ENCODE measurements at regions not wholly inside any gene's neighbourhood (a gene's known extent, or its start where the extent isn't known, plus 50 kb on each side); places are given as distances from the start of the nearest gene placed in this dataset.

DNA sequence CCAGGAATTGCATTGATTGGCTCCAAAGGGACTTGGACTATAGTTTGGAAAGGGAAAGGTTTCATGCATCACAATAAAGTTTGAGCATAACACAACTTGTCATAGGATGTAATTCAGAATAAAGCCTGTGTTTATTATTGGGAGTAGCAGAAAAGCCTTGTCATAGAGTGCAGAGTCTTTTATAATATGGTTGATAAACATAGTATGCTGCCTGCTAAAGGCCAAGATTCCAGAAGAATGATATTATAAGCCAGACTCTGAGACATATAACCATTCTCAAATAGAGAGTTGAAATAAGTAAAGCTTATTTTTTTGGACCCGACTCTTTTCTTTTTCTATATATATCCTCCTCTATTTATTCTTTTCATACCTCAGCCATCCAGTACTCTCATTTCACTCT, 207.3 kb downstream of the LRIG3 start:
- TF ChIP-seq POLR2AphosphoS5 (IDR thresholded peaks at IDR 0.05; ENCODE audit: low read depth, low read length), result no peak
- TF ChIP-seq TCF7L2 (IDR thresholded peaks at IDR 0.05; ENCODE audit: low read depth, low read length), result no peak
- TF ChIP-seq SIN3A (IDR thresholded peaks at IDR 0.05; ENCODE audit: borderline replicate concordance, insufficient read depth, low read depth, low read length), result no peak
- TF ChIP-seq, protein P1, sequence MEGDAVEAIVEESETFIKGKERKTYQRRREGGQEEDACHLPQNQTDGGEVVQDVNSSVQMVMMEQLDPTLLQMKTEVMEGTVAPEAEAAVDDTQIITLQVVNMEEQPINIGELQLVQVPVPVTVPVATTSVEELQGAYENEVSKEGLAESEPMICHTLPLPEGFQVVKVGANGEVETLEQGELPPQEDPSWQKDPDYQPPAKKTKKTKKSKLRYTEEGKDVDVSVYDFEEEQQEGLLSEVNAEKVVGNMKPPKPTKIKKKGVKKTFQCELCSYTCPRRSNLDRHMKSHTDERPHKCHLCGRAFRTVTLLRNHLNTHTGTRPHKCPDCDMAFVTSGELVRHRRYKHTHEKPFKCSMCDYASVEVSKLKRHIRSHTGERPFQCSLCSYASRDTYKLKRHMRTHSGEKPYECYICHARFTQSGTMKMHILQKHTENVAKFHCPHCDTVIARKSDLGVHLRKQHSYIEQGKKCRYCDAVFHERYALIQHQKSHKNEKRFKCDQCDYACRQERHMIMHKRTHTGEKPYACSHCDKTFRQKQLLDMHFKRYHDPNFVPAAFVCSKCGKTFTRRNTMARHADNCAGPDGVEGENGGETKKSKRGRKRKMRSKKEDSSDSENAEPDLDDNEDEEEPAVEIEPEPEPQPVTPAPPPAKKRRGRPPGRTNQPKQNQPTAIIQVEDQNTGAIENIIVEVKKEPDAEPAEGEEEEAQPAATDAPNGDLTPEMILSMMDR (IDR thresholded peaks at IDR 0.05), result no peak
- TF ChIP-seq, protein P2, sequence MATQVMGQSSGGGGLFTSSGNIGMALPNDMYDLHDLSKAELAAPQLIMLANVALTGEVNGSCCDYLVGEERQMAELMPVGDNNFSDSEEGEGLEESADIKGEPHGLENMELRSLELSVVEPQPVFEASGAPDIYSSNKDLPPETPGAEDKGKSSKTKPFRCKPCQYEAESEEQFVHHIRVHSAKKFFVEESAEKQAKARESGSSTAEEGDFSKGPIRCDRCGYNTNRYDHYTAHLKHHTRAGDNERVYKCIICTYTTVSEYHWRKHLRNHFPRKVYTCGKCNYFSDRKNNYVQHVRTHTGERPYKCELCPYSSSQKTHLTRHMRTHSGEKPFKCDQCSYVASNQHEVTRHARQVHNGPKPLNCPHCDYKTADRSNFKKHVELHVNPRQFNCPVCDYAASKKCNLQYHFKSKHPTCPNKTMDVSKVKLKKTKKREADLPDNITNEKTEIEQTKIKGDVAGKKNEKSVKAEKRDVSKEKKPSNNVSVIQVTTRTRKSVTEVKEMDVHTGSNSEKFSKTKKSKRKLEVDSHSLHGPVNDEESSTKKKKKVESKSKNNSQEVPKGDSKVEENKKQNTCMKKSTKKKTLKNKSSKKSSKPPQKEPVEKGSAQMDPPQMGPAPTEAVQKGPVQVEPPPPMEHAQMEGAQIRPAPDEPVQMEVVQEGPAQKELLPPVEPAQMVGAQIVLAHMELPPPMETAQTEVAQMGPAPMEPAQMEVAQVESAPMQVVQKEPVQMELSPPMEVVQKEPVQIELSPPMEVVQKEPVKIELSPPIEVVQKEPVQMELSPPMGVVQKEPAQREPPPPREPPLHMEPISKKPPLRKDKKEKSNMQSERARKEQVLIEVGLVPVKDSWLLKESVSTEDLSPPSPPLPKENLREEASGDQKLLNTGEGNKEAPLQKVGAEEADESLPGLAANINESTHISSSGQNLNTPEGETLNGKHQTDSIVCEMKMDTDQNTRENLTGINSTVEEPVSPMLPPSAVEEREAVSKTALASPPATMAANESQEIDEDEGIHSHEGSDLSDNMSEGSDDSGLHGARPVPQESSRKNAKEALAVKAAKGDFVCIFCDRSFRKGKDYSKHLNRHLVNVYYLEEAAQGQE (IDR thresholded peaks at IDR 0.05; ENCODE audit: insufficient read depth in 1 of 2, low read depth in 2 of 2, low read length in 1 of 2), result no peak
- no TSS peak for BruUV-seq (replicated peaks)
- H3K27ac ChIP-seq (ENCODE audit: low read length), result no peak overlapping the region
- no peaks in the 10 kb centered on the region for H3K36me3 ChIP-seq (ENCODE audit: control insufficient read depth, insufficient read depth, low read length)
- no peaks in the 10 kb centered on the region for H3K4me1 ChIP-seq (ENCODE audit: control insufficient read depth, insufficient read depth, low read length)
- ATAC-seq (no peak), DNase-seq (ENCODE audit: low read depth, low spot score) (no peak)
- ChIA-PET CTCF (no interaction called here), POLR2A (no interaction called here)
- intact Hi-C loops (cut with micrococcal nuclease; ENCODE audit: unreplicated experiment) (no loop called here), in situ Hi-C loops (cut with HindIII; ENCODE audit: low pct_unique_long_range_greater_than_20kb, low sequenced_read_pairs) (no loop called here)
- H3K9me3 ChIP-seq (ENCODE audit: control insufficient read depth, insufficient read depth, low read depth, low read length), result no peaks in the 10 kb centered on the region
- no peak overlapping the region for H3K4me3 ChIP-seq (ENCODE audit: low read depth in 2 of 2, low read length in 2 of 2)
- H3K27me3 ChIP-seq (ENCODE audit: control insufficient read depth, insufficient read depth, low read length), result no peaks in the 10 kb centered on the region

DNA sequence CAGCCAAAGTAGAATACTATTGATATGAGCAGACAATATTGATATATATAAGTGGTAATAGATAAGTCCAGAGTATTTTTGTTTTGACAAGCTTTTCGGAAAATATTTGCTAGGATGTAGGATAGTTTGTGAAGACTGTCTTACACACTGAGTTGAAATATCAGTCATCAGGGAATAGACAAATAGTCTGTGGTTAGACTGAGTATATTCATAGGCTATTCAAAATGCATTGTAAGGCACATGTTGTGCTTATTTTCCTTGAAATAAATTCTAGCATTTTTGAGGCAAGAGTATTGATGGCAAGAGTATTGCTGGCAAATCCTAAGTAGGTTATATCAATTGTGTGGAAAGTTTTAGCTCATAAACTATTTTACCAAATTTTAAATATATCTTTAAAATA, 201.1 kb downstream of the LRIG3 start:
- in situ Hi-C loops (cut with HindIII; ENCODE audit: low pct_unique_long_range_greater_than_20kb, low sequenced_read_pairs), result no loop called here
- CTCF ChIA-PET, result no interaction called here
- intact Hi-C loops (cut with micrococcal nuclease; ENCODE audit: unreplicated experiment), result no loop called here

More for the DNA sequence above, 201.1 kb downstream of the LRIG3 start:
- Histone ChIP-seq H3K4me3 (ENCODE audit: low read depth in 2 of 2, low read length in 2 of 2) (no peak overlapping the region), H3K27ac (ENCODE audit: low read length) (no peak overlapping the region), H3K27me3 (ENCODE audit: control insufficient read depth, insufficient read depth, low read length) (no peaks in the 10 kb centered on the region), H3K4me1 (ENCODE audit: control insufficient read depth, insufficient read depth, low read length) (no peaks in the 10 kb centered on the region), H3K36me3 (ENCODE audit: control insufficient read depth, insufficient read depth, low read length) (no peaks in the 10 kb centered on the region), H3K9me3 (ENCODE audit: control insufficient read depth, insufficient read depth, low read depth, low read length) (no peaks in the 10 kb centered on the region)
- POLR2A ChIA-PET, result no interaction called here
- DNase-seq (ENCODE audit: low read depth, low spot score), result no peak
- no peak for TF ChIP-seq SIN3A (IDR thresholded peaks at IDR 0.05; ENCODE audit: borderline replicate concordance, insufficient read depth, low read depth, low read length)
- TF ChIP-seq, protein P1 (IDR thresholded peaks at IDR 0.05), result no peak
- no peak for TF ChIP-seq POLR2AphosphoS5 (IDR thresholded peaks at IDR 0.05; ENCODE audit: low read depth, low read length)
- no peak for TF ChIP-seq TCF7L2 (IDR thresholded peaks at IDR 0.05; ENCODE audit: low read depth, low read length)
- TF ChIP-seq, protein P2 (IDR thresholded peaks at IDR 0.05; ENCODE audit: insufficient read depth in 1 of 2, low read depth in 2 of 2, low read length in 1 of 2), result no peak
- no TSS peak for BruUV-seq (replicated peaks)
- ATAC-seq, result no peak

Data from Panc1 (cell line).